Large intestine (tissue), 3 donors: ENCODE measurements at regions not wholly inside any gene's neighbourhood (a gene's known extent, or its start where the extent isn't known, plus 50 kb on each side); places are given as distances from the start of the nearest gene placed in this dataset.
A peak's percentile ranks its signal among the peaks of the same experiment; 100 is the strongest.

Source experiments
- DNase-seq, 2 donors: peaks; one replicate each; pipeline versions ENCODE4 v3.0.0 to v3.0.0-alpha.2; 2013
- H3K27ac ChIP-seq: one replicate; pipeline ENCODE4 v1.5.1; 2013; ENCODE audit warnings: low read length
- H3K27me3 ChIP-seq: 2 replicates; pipeline ENCODE4 v1.6.1; 2013; ENCODE audit warnings: low read length; ENCODE audit not compliant: control insufficient read depth, insufficient read depth
- H3K36me3 ChIP-seq: 2 replicates; pipeline ENCODE4 v1.6.1; 2013; ENCODE audit warnings: low read length; ENCODE audit not compliant: control insufficient read depth, insufficient read depth
- H3K4me1 ChIP-seq: one replicate; pipeline ENCODE4 v1.6.1; 2013; ENCODE audit warnings: low read length; ENCODE audit not compliant: control insufficient read depth, insufficient read depth
- H3K4me3 ChIP-seq: one replicate; pipeline ENCODE4 v1.5.1; 2013; ENCODE audit warnings: low read length
- H3K9me3 ChIP-seq: one replicate; pipeline ENCODE4 v1.6.1; 2013; ENCODE audit warnings: mild to moderate bottlenecking, low read depth, low read length, moderate library complexity; ENCODE audit not compliant: control insufficient read depth
- WGBS: methylation state at CpG from one replicate; pipeline ENCODE4 v1.1.5; 2013; ENCODE audit warnings: low lambda C conversion rate; ENCODE audit not compliant: insufficient coverage; 5-methylcytosine and 5-hydroxymethylcytosine counted together

DNA sequence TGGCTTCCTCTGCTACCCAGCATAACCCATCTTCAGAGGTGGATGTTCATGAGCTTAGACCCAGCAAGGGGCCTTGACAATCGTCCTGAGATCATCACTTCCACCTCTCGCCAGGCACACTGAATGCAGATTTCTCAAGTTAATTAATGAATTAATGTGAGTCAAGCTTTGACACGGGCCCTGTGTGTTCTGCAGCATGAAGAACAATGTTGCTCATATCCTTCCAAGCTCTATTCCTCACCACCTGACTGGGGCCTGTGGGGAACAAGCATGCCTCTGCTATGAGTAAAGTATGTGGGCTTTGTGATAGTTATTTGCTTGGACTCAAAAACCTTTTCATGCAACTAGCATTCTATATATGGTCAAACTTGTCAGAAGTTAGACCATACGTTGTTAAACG lies 122.0 kb downstream of the SEC16B start:
- WGBS, result 85% methylated on average over 2 of the region's 5 CpGs
- H3K4me1 ChIP-seq, result no peaks in the 10 kb centered on the region
- no peak overlapping the region for H3K4me3 ChIP-seq
- H3K27ac ChIP-seq, result no peak overlapping the region
- H3K27me3 ChIP-seq, result no peaks in the 10 kb centered on the region
- H3K36me3 ChIP-seq, result no peaks in the 10 kb centered on the region
- no peaks in the 10 kb centered on the region for H3K9me3 ChIP-seq
- DNase-seq, result no peak

- Histone ChIP-seq H3K27ac (no peak overlapping the region), H3K4me3 (no peak overlapping the region), H3K27me3 (no peaks in the 10 kb centered on the region), H3K4me1 (no peaks in the 10 kb centered on the region), H3K9me3 (no peaks in the 10 kb centered on the region), H3K36me3 (no peaks in the 10 kb centered on the region)
- WGBS, result no CpG with 5 or more reads among the region's 8 CpGs
- DNase-seq, result no peak
Observed at GRCh38 chr1:177838907-177839485, 130.9 kb downstream of the SEC16B start.

DNA sequence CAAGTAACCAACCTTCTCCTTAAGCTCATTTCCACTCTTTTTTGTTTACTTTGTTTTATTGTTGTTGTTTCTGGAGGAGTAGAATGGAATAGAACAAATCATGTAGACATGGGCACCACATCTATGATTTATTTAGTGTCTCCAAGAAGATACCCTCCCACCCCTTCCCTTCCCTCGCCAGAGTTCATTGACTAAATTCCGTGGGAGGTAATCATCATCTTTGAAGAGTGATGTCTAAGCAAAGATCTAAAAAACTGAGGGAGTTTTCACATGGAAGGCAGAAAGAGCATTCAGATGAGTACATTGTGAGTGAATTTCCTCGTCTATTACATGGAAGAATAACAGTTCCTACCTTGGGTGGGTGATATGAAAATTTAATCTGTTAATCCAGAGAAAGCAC lies 136.2 kb downstream of the SEC16B start:
- DNase-seq, result no peak
- Histone ChIP-seq H3K36me3 (no peaks in the 10 kb centered on the region), H3K4me1 (no peaks in the 10 kb centered on the region), H3K4me3 (no peak overlapping the region), H3K9me3 (no peaks in the 10 kb centered on the region), H3K27ac (no peak overlapping the region), H3K27me3 (no peaks in the 10 kb centered on the region)
- 80% methylated on average over 1 of the region's 3 CpGs for WGBS

- Histone ChIP-seq H3K36me3 (no peaks in the 10 kb centered on the region), H3K9me3 (no peaks in the 10 kb centered on the region)
- WGBS, result no CpG with 5 or more reads among the region's 4 CpGs
Observed at GRCh38 chr1:177830531-177831135, 139.2 kb downstream of the SEC16B start.

DNA sequence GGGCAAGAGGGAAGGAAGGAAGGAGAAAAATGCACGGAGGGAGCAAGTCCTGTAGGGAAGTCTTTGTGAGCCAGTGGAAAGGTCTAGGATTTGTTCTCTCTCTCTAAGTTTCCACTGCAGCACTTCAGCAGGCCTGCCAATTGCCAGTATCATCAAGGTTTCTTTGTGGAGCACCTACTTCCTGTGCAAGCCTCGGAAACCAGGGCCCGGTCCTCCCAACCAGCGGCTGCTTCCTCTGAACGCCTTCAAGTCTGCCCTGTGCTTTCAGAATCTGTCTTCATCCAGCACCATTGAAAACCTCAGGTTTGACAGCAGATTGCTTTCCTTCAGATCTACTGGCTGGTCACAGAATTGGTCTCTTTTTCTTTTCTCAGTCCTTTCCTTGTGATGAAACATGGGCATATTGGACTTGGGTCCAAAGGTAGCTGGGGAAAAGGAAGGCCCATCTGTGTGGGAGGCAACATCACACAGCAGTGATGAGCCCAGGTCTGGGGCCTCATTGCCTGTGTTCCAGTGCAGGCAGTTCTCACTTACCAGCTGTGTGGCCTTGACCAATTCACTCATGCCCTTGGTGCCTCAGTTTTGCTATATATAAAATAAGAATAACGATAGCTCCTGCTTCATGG lies 144.5 kb downstream of the SEC16B start:
- no peaks in the 10 kb centered on the region for H3K36me3 ChIP-seq
- no peaks in the 10 kb centered on the region for H3K27me3 ChIP-seq
- H3K4me1 ChIP-seq, result peaks cover 29% of the 10 kb centered on the region
- peak overlapping the region; percentile 89 for H3K27ac ChIP-seq
- peak; percentile 78 to 87 for DNase-seq
- H3K4me3 ChIP-seq, result no peak overlapping the region
- no peaks in the 10 kb centered on the region for H3K9me3 ChIP-seq
- 69% methylated on average over 4 of the region's 6 CpGs for WGBS

More at GRCh38 chr1:177830531-177831135, 139.2 kb downstream of the SEC16B start:
- H3K27me3 ChIP-seq, result no peaks in the 10 kb centered on the region
- no peak for DNase-seq
- no peak overlapping the region for H3K27ac ChIP-seq
- peaks cover 7% of the 10 kb centered on the region for H3K4me1 ChIP-seq
- H3K4me3 ChIP-seq, result no peak overlapping the region

- H3K27me3 ChIP-seq, result no peaks in the 10 kb centered on the region
- 80% methylated on average over 1 of the region's 5 CpGs for WGBS
- H3K4me1 ChIP-seq, result peaks cover 29% of the 10 kb centered on the region
- H3K36me3 ChIP-seq, result no peaks in the 10 kb centered on the region
- no peak for DNase-seq
- H3K4me3 ChIP-seq, result no peak overlapping the region
- H3K9me3 ChIP-seq, result no peaks in the 10 kb centered on the region
- peak overlapping the region; percentile 89 for H3K27ac ChIP-seq
Observed at GRCh38 chr1:177824508-177824982, 145.3 kb downstream of the SEC16B start.

GRCh38 chr1:177820213-177820612 lies 149.6 kb downstream of the SEC16B start:
- H3K27me3 ChIP-seq, result no peaks in the 10 kb centered on the region
- DNase-seq, result no peak
- no peak overlapping the region for H3K27ac ChIP-seq
- H3K9me3 ChIP-seq, result peaks cover 8% of the 10 kb centered on the region
- H3K36me3 ChIP-seq, result no peaks in the 10 kb centered on the region
- no peak overlapping the region for H3K4me3 ChIP-seq
- WGBS, result no CpG with 5 or more reads among the region's 6 CpGs
- peaks cover 35% of the 10 kb centered on the region for H3K4me1 ChIP-seq

- no peak overlapping the region for H3K4me3 ChIP-seq
- WGBS, result 70% methylated on average over 2 of the region's 7 CpGs
- no peaks in the 10 kb centered on the region for H3K36me3 ChIP-seq
- H3K27ac ChIP-seq, result peak overlapping the region; percentile 27
- peaks cover 8% of the 10 kb centered on the region for H3K9me3 ChIP-seq
- peaks cover 15% of the 10 kb centered on the region for H3K4me1 ChIP-seq
- DNase-seq, result peak; percentile 38 to 79
- H3K27me3 ChIP-seq, result no peaks in the 10 kb centered on the region
Observed at GRCh38 chr1:177817937-177818875, 151.7 kb downstream of the SEC16B start.

DNA sequence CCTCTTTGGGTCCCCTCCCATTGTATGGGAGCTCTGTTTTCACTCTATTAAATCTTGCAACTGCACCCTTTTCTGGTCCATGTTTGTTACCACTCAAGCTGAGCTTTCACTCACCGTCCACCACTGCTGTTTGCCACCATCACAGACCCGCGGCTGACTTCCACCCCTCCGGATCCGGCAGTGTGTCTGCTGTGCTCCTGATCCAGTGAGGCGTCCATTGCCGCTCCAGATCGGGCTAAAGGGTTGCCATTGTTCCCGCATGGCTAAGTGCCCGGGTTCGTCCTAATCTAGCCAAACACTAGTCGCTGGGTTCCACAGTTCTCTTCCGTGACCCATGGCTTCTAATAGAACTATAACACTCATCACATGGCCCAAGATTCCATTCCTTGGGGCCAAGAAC lies 157.2 kb downstream of the SEC16B start:
- no peaks in the 10 kb centered on the region for H3K27me3 ChIP-seq
- peaks cover 9% of the 10 kb centered on the region for H3K4me1 ChIP-seq

GRCh38 chr1:177812144-177812543 lies 157.7 kb downstream of the SEC16B start:
- Histone ChIP-seq H3K9me3 (peaks cover 8% of the 10 kb centered on the region), H3K27ac (no peak overlapping the region), H3K4me3 (no peak overlapping the region), H3K36me3 (no peaks in the 10 kb centered on the region), H3K27me3 (no peaks in the 10 kb centered on the region), H3K4me1 (peaks cover 5% of the 10 kb centered on the region)
- 60% methylated on average over 1 of the region's 3 CpGs for WGBS
- DNase-seq, result no peak

More for the DNA sequence above, 157.2 kb downstream of the SEC16B start:
- Histone ChIP-seq H3K9me3 (peaks cover 8% of the 10 kb centered on the region), H3K36me3 (no peaks in the 10 kb centered on the region), H3K27ac (no peak overlapping the region), H3K4me3 (no peak overlapping the region)
- no CpG with 5 or more reads among the region's 13 CpGs for WGBS
- DNase-seq, result no peak
